ENCODE measurements at regions not wholly inside any gene's neighbourhood (a gene's known extent, or its start where the extent isn't known, plus 50 kb on each side); places are given as distances from the start of the nearest gene placed in this dataset.
A peak's percentile ranks its signal among the peaks of the same experiment; 100 is the strongest.

DNA sequence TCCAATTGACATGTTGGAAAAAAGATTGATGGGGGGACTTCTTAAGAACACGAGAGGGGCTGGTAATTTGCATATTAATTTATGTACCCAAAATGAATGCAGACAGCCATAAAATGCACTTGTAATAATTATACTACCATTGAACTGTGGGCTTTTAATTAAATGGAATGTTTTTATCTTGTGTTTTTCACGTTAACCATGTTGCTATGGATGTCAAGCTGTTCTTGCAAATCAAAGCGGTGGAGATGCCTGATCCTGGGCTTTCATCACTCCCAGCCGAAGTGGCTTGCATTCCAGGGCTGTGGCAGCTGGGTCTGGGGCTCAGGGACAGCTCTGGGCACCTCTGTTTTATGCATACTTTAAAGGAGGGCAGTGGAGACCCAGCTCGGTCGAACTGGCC is 179.4 kb upstream of the TMTC4 start:
- Histone ChIP-seq H3K23ac (ENCODE audit: insufficient read length) (no peak overlapping the region), H2BK20ac (ENCODE audit: low read length) (no peak overlapping the region), H2AK5ac (ENCODE audit: low read depth, low read length) (no peak overlapping the region), H3K27me3 (replicated peaks in 1 of 4; ENCODE audit: control insufficient read depth in 3 of 4, extremely low read depth in 1 of 4, insufficient read depth in 3 of 4, low read length in 3 of 4) (no peaks in the 10 kb centered on the region), H3K23me2 (ENCODE audit: low read depth, low read length) (no peaks in the 10 kb centered on the region), H3K18ac (ENCODE audit: extremely low read depth, low read length) (no peak overlapping the region), H3K14ac (ENCODE audit: insufficient read length) (no peak overlapping the region), H3K9me3 (ENCODE audit: insufficient read depth in 2 of 2, low read depth in 1 of 2, low read length in 1 of 2) (0 out of 4 replicates have a peak, but pooled peaks cover 0 to 2% of the 10 kb centered on the region in 2 experiments), H3K36me3 (ENCODE audit: control insufficient read depth in 2 of 4, insufficient read depth in 4 of 4, low read length in 3 of 4) (no peaks in the 10 kb centered on the region), H4K8ac (ENCODE audit: extremely low read depth, insufficient read depth, low read length) (no peak overlapping the region), H2BK120ac (replicated peaks; ENCODE audit: low read depth, low read length) (no peak overlapping the region), H4K5ac (ENCODE audit: insufficient read length, low read depth, low read length) (no peak overlapping the region), H3K9ac (replicated peaks in 1 of 4; ENCODE audit: extremely low read depth in 1 of 4, low read depth in 3 of 4, low read length in 3 of 4) (no peak overlapping the region), H2BK15ac (ENCODE audit: low read length) (no peak overlapping the region), H2AFZ (ENCODE audit: low read length) (no peak overlapping the region), H4K91ac (replicated peaks; ENCODE audit: insufficient read length, low read length) (no peak overlapping the region), H3K56ac (replicated peaks; ENCODE audit: insufficient read length, low read depth, low read length) (no peak overlapping the region), H3K79me1 (ENCODE audit: low read depth, low read length) (no peaks in the 10 kb centered on the region), H3K27ac (ENCODE audit: low read depth, low read length) (no peak overlapping the region), H3K4ac (replicated peaks; ENCODE audit: insufficient read length, low read depth, low read length) (no peak overlapping the region), H2BK12ac (ENCODE audit: low read depth, low read length) (no peak overlapping the region), H4K20me1 (replicated peaks in 1 of 2; ENCODE audit: control insufficient read depth in 1 of 2, insufficient read depth in 2 of 2, low read length in 2 of 2) (no peaks in the 10 kb centered on the region), H3K4me1 (replicated peaks in 1 of 4; ENCODE audit: control insufficient read depth in 3 of 4, insufficient read depth in 4 of 4, low read length in 3 of 4) (peaks cover 0 to 4% (median 0%) of the 10 kb centered on the region in 4 experiments; a peak in 3 of 7 replicates), H3K4me2 (ENCODE audit: insufficient read depth in 1 of 2, low read depth in 2 of 2, low read length in 2 of 2) (no peak overlapping the region), H3K79me2 (ENCODE audit: control insufficient read depth in 1 of 2, insufficient read depth in 2 of 2, low read length in 2 of 2) (no peaks in the 10 kb centered on the region), H2BK5ac (ENCODE audit: low read depth, low read length) (no peak overlapping the region), H3K4me3 (ENCODE audit: extremely low read depth in 1 of 4, insufficient read depth in 2 of 4, low read depth in 3 of 4, low read length in 4 of 4) (no peak overlapping the region)
- WGBS, 2 experiments (ENCODE audit: extremely low coverage in 1 of 2, insufficient coverage in 1 of 2, insufficient read length in 1 of 2, insufficient replicate concordance in 2 of 2, low coverage in 1 of 2, low lambda C conversion rate in 2 of 2, missing lambda C conversion rate in 1 of 2): 57% methylated on average over 6 of the region's 6 CpGs; no CpG with 5 or more reads in 1 of the 2 experiments
- peak; percentile 42 for FAIRE-seq
- TF ChIP-seq RAD21 (IDR thresholded peaks at IDR 0.05 in 1 of 2, conservative IDR thresholded peaks at IDR 0.05 in 1 of 2; ENCODE audit: low read depth in 2 of 2, low read length in 2 of 2) (0 out of 4 replicates have a peak, but pooled peaks of 1 of the 2 experiments have one; percentile 8), CEBPB (IDR thresholded peaks at IDR 0.05; ENCODE audit: low read depth, low read length) (0 out of 2 replicates have a peak, but pooled peaks have one; percentile 13), CREB1 (IDR thresholded peaks at IDR 0.05) (no peak), SP1 (IDR thresholded peaks at IDR 0.05; ENCODE audit: low read depth, low read length) (peak; percentile 25; the same call in 1 of the 2 replicates), NRF1 (IDR thresholded peaks at IDR 0.05; ENCODE audit: low read depth, low read length) (no peak), SP4 (IDR thresholded peaks at IDR 0.05; ENCODE audit: low read length) (no peak), RFX5 (IDR thresholded peaks at IDR 0.05; ENCODE audit: borderline replicate concordance, low read depth, low read length) (no peak), TEAD4 (IDR thresholded peaks at IDR 0.05; ENCODE audit: low read depth, low read length) (peak; percentile 96)
- peak in 1 of 2 experiments; percentile 1 for DNase-seq (ENCODE audit: low read depth in 1 of 2, low spot score in 2 of 2)
- ChIA-PET CTCF (ENCODE audit: partially characterized antibody) (no interaction called here), POLR2A (ENCODE audit: partially characterized antibody) (no interaction called here)
